AG09319 (cell line): ENCODE measurements at regions not wholly inside any gene's neighbourhood (a gene's known extent, or its start where the extent isn't known, plus 50 kb on each side); places are given as distances from the start of the nearest gene placed in this dataset.
"Not testable (repeated sequence)": the region's sequence is repeated elsewhere in the genome, so short reads cannot be mapped to it uniquely, and the experiment has no call there.

Source experiments
- DNase-seq: peaks from one replicate; pipeline ENCODE4 v3.0.0-alpha.2; 2010; ENCODE audit warnings: low read depth; ENCODE audit errors: extremely low read depth
- CTCF ChIP-seq: IDR thresholded peaks from 2 replicates; pipeline ENCODE4 v1.5.1; 2011; ENCODE audit warnings: low read depth, mild to moderate bottlenecking, inconsistent platforms, low read length, moderate library complexity

GRCh38 chr5:105207066-105207465, 1644.5 kb upstream of the NUDT12 start:
- TF ChIP-seq CTCF = no peak
- DNase-seq = no peak

- no peak for DNase-seq
- TF ChIP-seq CTCF = no peak
These were observed 1634.9 kb upstream of the NUDT12 start for GRCh38 chr5:105197531-105197930.

- no peak for DNase-seq
- no peak for TF ChIP-seq CTCF
These were observed 1633.2 kb upstream of the NUDT12 start for GRCh38 chr5:105195765-105196164.

- DNase-seq = no peak
- no peak for TF ChIP-seq CTCF
These were observed 1610.3 kb upstream of the NUDT12 start for GRCh38 chr5:105172918-105173317.

- no peak for TF ChIP-seq CTCF
These were observed 1606.2 kb upstream of the NUDT12 start for GRCh38 chr5:105168806-105169205.

GRCh38 chr5:105167092-105167491, 1604.5 kb upstream of the NUDT12 start:
- no peak for TF ChIP-seq CTCF
- DNase-seq = no peak

More at GRCh38 chr5:105168806-105169205, 1606.2 kb upstream of the NUDT12 start:
- no peak for DNase-seq

- no peak for DNase-seq
- TF ChIP-seq CTCF = no peak
These were observed 1601.0 kb upstream of the NUDT12 start for GRCh38 chr5:105163547-105163946.

GRCh38 chr5:105162557-105162956, 1600.0 kb upstream of the NUDT12 start:
- not testable (repeated sequence) for DNase-seq
